Mammary epithelial cell (primary cell): ENCODE measurements at regions not wholly inside any gene's neighbourhood (a gene's known extent, or its start where the extent isn't known, plus 50 kb on each side); places are given as distances from the start of the nearest gene placed in this dataset.

Source experiments
- EZH2 ChIP-seq: IDR thresholded peaks from 2 replicates; pipeline ENCODE4 v1.6.1; 2012; ENCODE audit warnings: low read length, inconsistent platforms, borderline replicate concordance
- TF ChIP-seq, protein P1 (sequence below), 2 donors: IDR thresholded peaks in 1 of 2; conservative IDR thresholded peaks in 1 of 2; 2 replicates each; pipeline ENCODE4 v1.5.1; 2011 to 2012; ENCODE audit warnings: inconsistent platforms in 2 of 2, low read length in 2 of 2, mild to moderate bottlenecking in 2 of 2, control low read depth in 1 of 2, low read depth in 1 of 2; ENCODE audit not compliant: insufficient read depth in 1 of 2; ENCODE audit errors: extremely low read depth in 1 of 2

DNA sequence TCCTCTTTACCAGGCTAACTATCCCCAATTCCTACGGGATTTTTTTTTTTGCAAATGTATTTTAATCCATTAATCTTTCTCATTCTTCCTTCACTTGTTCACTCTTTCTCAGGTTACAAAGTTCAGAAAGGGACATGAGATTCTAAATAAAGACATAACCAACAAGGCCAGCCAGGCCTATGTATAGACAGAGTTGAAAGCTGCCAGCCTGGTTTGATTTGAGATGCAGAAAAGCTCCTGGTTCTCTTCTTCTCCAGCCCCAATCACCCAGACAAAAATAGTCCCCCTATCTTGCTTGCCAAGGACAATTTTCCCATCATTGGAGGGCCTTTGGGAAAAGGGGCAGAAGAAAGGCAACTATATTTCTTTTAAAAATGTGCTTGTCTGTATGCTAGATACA is 398.8 kb downstream of the NFIB start:
- TF ChIP-seq, protein P1, sequence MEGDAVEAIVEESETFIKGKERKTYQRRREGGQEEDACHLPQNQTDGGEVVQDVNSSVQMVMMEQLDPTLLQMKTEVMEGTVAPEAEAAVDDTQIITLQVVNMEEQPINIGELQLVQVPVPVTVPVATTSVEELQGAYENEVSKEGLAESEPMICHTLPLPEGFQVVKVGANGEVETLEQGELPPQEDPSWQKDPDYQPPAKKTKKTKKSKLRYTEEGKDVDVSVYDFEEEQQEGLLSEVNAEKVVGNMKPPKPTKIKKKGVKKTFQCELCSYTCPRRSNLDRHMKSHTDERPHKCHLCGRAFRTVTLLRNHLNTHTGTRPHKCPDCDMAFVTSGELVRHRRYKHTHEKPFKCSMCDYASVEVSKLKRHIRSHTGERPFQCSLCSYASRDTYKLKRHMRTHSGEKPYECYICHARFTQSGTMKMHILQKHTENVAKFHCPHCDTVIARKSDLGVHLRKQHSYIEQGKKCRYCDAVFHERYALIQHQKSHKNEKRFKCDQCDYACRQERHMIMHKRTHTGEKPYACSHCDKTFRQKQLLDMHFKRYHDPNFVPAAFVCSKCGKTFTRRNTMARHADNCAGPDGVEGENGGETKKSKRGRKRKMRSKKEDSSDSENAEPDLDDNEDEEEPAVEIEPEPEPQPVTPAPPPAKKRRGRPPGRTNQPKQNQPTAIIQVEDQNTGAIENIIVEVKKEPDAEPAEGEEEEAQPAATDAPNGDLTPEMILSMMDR (conservative IDR thresholded peaks at IDR 0.05 in 1 of 2, IDR thresholded peaks at IDR 0.05 in 1 of 2; ENCODE audit: extremely low read depth in 1 of 2, insufficient read depth in 1 of 2, low read depth in 1 of 2, low read length in 2 of 2): no peak
- no peak for TF ChIP-seq EZH2
